Activated B cell treated with CpG ODN at 0.5 μM for 24 hours (primary cell): ENCODE measurements at regions not wholly inside any gene's neighbourhood (a gene's known extent, or its start where the extent isn't known, plus 50 kb on each side); places are given as distances from the start of the nearest gene placed in this dataset.

Experiments used
- ATAC-seq: fragments of 200-7000 bp; cut with Tn5 transposase; one replicate; pipeline ENCODE4 v1.10.0; 2021; ENCODE audit warnings: low read depth, mild to moderate bottlenecking, moderate library complexity
- CTCF ChIA-PET: fragments of 350-600 bp; sonication (Branson Sonifier 250); formaldehyde crosslinking; loops from one replicate; lab custom pipeline; 2021; ENCODE audit warnings: antibody characterized with exemption; lab: Charles Lee
- POLR2A ChIA-PET: fragments of 350-600 bp; sonication (Branson Sonifier 250); formaldehyde crosslinking; loops from one replicate; lab custom pipeline; 2021; ENCODE audit warnings: antibody characterized with exemption; lab: Charles Lee
- DNase-seq: peaks from one replicate; pipeline ENCODE4 v3.0.0; 2022
- H3K27ac Mint-ChIP-seq: one replicate; pipeline ENCODE4 v1.8.0; 2020; ENCODE audit warnings: mixed read lengths
- H3K27me3 Mint-ChIP-seq: one replicate; pipeline ENCODE4 v1.8.0; 2021; ENCODE audit warnings: mixed read lengths
- H3K36me3 Mint-ChIP-seq: one replicate; pipeline ENCODE4 v1.8.0; 2021; ENCODE audit warnings: low read depth, mixed read lengths
- H3K4me1 Mint-ChIP-seq: one replicate; pipeline ENCODE4 v1.8.0; 2021; ENCODE audit warnings: mixed read lengths
- H3K4me3 Mint-ChIP-seq: one replicate; pipeline ENCODE4 v1.8.0; 2020; ENCODE audit warnings: mild to moderate bottlenecking, mixed read lengths
- H3K9me3 Mint-ChIP-seq: one replicate; pipeline ENCODE4 v1.8.0; 2020; ENCODE audit warnings: mixed read lengths
- intact Hi-C: fragments of 100-400 bp; cut with micrococcal nuclease; formaldehyde crosslinking; loops from one replicate; pipeline ENCODE4 v1.15.1; 2024
- TF ChIP-seq, protein P1 (sequence below): fragments of 200-600 bp; IDR thresholded peaks from one replicate; pipeline ENCODE4 v1.8.0; 2022; ENCODE audit warnings: antibody characterized with exemption, mild to moderate bottlenecking

DNA sequence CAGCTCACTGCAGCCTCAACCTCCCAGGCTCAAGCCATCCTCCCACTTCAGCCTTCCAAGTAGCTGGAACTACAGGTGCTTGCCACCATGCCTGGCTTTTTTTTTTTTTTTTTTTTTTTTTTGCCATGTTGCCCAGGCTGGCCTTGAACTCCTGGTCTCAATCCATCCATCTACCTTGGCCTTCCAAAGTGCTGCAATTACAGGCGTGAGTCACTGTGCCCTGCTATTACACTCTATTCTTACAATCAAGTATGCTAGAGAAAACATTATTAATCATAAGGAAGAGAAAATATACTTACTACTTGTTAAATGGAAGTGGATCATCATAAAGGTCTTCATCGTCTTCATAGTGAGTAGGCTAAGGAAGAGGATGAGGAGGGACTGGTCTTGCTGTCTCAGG lies 93.3 kb upstream of the DOCK9 start:
- POLR2A ChIA-PET, result no interaction called here

DNA sequence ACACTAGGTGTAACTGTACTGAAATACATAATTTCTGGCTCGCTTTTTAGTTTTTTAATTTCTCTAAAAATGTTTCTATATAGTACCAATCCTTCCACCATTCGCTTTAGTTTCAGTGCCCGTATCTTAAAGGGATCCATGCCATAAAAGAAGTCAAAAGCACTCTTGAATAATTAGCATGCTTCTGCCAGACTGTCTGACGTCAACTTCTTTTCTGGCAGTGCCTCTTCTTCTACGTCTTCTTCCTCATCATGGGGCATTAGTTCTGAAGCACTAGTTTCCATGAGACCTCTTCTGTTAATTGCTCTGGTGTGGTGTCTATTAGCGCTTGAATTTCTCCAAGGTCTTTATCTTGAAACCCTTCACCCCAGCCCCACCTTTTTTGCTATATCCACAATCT lies 93.8 kb upstream of the DOCK9 start:
- intact Hi-C loops, result no loop called here
- TF ChIP-seq, protein P1, sequence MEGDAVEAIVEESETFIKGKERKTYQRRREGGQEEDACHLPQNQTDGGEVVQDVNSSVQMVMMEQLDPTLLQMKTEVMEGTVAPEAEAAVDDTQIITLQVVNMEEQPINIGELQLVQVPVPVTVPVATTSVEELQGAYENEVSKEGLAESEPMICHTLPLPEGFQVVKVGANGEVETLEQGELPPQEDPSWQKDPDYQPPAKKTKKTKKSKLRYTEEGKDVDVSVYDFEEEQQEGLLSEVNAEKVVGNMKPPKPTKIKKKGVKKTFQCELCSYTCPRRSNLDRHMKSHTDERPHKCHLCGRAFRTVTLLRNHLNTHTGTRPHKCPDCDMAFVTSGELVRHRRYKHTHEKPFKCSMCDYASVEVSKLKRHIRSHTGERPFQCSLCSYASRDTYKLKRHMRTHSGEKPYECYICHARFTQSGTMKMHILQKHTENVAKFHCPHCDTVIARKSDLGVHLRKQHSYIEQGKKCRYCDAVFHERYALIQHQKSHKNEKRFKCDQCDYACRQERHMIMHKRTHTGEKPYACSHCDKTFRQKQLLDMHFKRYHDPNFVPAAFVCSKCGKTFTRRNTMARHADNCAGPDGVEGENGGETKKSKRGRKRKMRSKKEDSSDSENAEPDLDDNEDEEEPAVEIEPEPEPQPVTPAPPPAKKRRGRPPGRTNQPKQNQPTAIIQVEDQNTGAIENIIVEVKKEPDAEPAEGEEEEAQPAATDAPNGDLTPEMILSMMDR, result no peak
- CTCF ChIA-PET, result no interaction called here
- H3K36me3 Mint-ChIP-seq, result peaks cover 8% of the 10 kb centered on the region
- H3K27ac Mint-ChIP-seq, result no peak overlapping the region
- DNase-seq (no peak), ATAC-seq (no peak)
- POLR2A ChIA-PET, result no interaction called here
- peaks cover 16% of the 10 kb centered on the region for H3K4me1 Mint-ChIP-seq
- no peak overlapping the region for H3K4me3 Mint-ChIP-seq
- H3K9me3 Mint-ChIP-seq, result peaks cover 8% of the 10 kb centered on the region
- no peaks in the 10 kb centered on the region for H3K27me3 Mint-ChIP-seq

More for the DNA sequence above, 93.3 kb upstream of the DOCK9 start:
- TF ChIP-seq, protein P1, result no peak
- Mint-ChIP-seq H3K27ac (no peak overlapping the region), H3K27me3 (no peaks in the 10 kb centered on the region), H3K9me3 (peaks cover 8% of the 10 kb centered on the region), H3K36me3 (peaks cover 8% of the 10 kb centered on the region), H3K4me3 (no peak overlapping the region), H3K4me1 (peaks cover 14% of the 10 kb centered on the region)
- DNase-seq (no peak), ATAC-seq (no peak)
- CTCF ChIA-PET, result no interaction called here
- intact Hi-C loops, result no loop called here

DNA sequence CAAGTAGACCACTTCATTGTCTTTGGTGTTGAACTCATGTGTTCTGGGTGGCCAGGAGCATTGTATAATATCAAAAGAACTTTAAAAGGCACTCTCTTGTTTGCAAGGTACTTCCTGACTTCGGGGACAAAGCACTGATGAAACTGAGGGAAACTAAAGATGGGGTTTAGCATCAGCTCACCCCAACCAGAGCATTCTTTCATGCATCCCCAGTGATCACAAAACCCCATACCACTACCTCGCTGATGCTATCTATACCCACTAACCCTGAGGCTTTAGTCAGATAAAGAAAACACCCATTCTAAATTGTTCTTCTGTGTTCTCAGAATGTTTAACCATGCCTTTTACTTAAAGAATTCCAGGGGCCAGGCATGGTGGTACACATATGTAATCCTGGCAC lies 94.5 kb upstream of the DOCK9 start:
- H3K36me3 Mint-ChIP-seq, result peaks cover 10% of the 10 kb centered on the region
- peaks cover 8% of the 10 kb centered on the region for H3K9me3 Mint-ChIP-seq
- H3K4me3 Mint-ChIP-seq, result no peak overlapping the region
- intact Hi-C loops, result no loop called here
- DNase-seq (no peak), ATAC-seq (no peak)
- POLR2A ChIA-PET, result no interaction called here
- CTCF ChIA-PET, result no interaction called here
- TF ChIP-seq, protein P1, result no peak
- H3K27ac Mint-ChIP-seq, result no peak overlapping the region
- no peaks in the 10 kb centered on the region for H3K27me3 Mint-ChIP-seq
- H3K4me1 Mint-ChIP-seq, result peaks cover 12% of the 10 kb centered on the region

DNA sequence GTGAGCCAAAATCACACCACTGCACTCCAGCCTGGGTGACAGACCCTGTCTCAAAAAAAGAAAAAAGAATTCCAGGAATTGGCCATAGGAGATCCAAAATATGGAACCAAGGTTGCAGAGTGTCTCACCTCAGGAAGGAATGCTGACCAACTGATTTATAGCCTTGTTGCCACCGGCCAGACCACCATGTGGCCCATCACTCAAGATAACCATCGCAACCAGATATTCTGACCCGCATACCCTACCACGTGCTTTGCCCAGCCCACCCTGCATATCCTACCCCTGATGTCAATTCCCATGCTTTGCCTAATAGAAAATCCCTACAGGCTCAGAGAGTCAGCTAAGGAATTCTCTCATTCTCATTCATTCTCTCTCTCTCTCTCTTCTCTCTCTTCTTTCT lies 95.1 kb upstream of the DOCK9 start:
- Mint-ChIP-seq H3K4me1 (peaks cover 12% of the 10 kb centered on the region), H3K36me3 (peaks cover 12% of the 10 kb centered on the region), H3K27me3 (no peaks in the 10 kb centered on the region), H3K9me3 (peaks cover 8% of the 10 kb centered on the region), H3K4me3 (no peak overlapping the region), H3K27ac (no peak overlapping the region)
- ChIA-PET CTCF (no interaction called here), POLR2A (no interaction called here)
- no peak for DNase-seq
- ATAC-seq, result no peak
- TF ChIP-seq, protein P1, result no peak
- intact Hi-C loops, result no loop called here

DNA sequence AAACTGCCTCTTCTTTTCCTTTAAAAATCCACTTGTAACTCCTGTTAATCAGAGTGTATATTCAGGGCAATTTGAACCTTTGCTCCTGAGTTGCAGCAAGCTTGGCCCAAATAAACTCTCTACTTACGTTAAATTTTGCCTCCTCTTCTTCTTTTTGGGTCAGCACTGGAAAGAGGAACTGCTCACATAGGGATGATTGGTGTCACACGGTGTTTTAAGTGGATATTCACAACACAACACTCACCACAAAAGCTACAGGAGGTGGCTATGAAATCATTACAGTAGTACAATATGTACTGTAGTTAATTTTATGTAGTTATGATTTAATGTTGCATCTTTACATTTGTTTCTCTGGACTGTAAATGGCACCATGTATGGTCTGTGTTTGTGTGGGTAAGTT lies 96.8 kb upstream of the DOCK9 start:
- ChIA-PET CTCF (no interaction called here), POLR2A (no interaction called here)
- no peak overlapping the region for H3K27ac Mint-ChIP-seq
- DNase-seq (no peak), ATAC-seq (no peak)
- peaks cover 8% of the 10 kb centered on the region for H3K9me3 Mint-ChIP-seq
- H3K27me3 Mint-ChIP-seq, result no peaks in the 10 kb centered on the region
- TF ChIP-seq, protein P1, result no peak
- H3K4me3 Mint-ChIP-seq, result no peak overlapping the region
- intact Hi-C loops, result no loop called here
- H3K4me1 Mint-ChIP-seq, result peaks cover 12% of the 10 kb centered on the region
- H3K36me3 Mint-ChIP-seq, result peaks cover 12% of the 10 kb centered on the region
